HFF-Myc (cell line): ENCODE measurements at regions not wholly inside any gene's neighbourhood (a gene's known extent, or its start where the extent isn't known, plus 50 kb on each side); places are given as distances from the start of the nearest gene placed in this dataset.

ENCODE experiments used
- DNase-seq: peaks from one replicate; pipeline ENCODE4 v3.0.0-alpha.2; 2011; ENCODE audit warnings: low read depth; ENCODE audit errors: extremely low read depth
- H3K4me3 ChIP-seq: replicated peaks from 2 replicates; pipeline ENCODE4 v1.5.1; 2011; ENCODE audit warnings: low read depth, mild to moderate bottlenecking, control low read depth, low read length
- CTCF ChIP-seq: IDR thresholded peaks from 2 replicates; pipeline ENCODE4 v1.5.1; 2012; ENCODE audit warnings: mild to moderate bottlenecking, low read depth, low read length, control low read depth; ENCODE audit errors: missing control alignments

- no peak for TF ChIP-seq CTCF
- H3K4me3 ChIP-seq: no peak overlapping the region
- DNase-seq: no peak
These were observed 215.0 kb downstream of the NXPE2 start for GRCh38 chr11:114893329-114893728.

- DNase-seq: no peak
- no peak overlapping the region for H3K4me3 ChIP-seq
- TF ChIP-seq CTCF: no peak
These were observed 218.3 kb downstream of the NXPE2 start for GRCh38 chr11:114896594-114896993.

- no peak for DNase-seq
- H3K4me3 ChIP-seq: no peak overlapping the region
- TF ChIP-seq CTCF: no peak
These were observed 231.5 kb downstream of the NXPE2 start for GRCh38 chr11:114909866-114910265.

DNA sequence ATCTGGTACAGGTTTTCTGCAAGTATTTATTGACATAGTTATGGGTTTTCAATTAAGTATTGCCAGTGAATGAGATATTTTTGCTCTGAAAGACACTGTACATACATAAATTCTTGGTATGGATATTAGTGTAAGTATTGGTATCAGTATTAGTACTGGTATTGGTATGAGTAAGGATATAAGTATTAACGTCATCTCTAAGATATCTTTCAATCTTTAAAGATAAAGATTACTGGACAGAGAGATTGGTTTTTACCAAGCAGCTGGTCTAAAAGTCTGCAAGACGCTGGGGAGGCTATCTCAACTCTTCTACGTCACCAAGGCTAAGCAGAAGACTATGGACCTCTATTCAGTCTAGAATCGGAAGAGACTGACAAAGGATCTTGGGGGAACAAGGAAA, 234.5 kb downstream of the NXPE2 start:
- DNase-seq: no peak
- no peak overlapping the region for H3K4me3 ChIP-seq
- no peak for TF ChIP-seq CTCF

- no peak for DNase-seq
- no peak overlapping the region for H3K4me3 ChIP-seq
- TF ChIP-seq CTCF: no peak
These were observed 236.1 kb downstream of the NXPE2 start for GRCh38 chr11:114914231-114915005.

GRCh38 chr11:114915871-114916805, 237.8 kb downstream of the NXPE2 start:
- no peak for DNase-seq
- no peak overlapping the region for H3K4me3 ChIP-seq
- no peak for TF ChIP-seq CTCF
